ENCODE measurements at regions not wholly inside any gene's neighbourhood (a gene's known extent, or its start where the extent isn't known, plus 50 kb on each side); places are given as distances from the start of the nearest gene placed in this dataset.

DNA sequence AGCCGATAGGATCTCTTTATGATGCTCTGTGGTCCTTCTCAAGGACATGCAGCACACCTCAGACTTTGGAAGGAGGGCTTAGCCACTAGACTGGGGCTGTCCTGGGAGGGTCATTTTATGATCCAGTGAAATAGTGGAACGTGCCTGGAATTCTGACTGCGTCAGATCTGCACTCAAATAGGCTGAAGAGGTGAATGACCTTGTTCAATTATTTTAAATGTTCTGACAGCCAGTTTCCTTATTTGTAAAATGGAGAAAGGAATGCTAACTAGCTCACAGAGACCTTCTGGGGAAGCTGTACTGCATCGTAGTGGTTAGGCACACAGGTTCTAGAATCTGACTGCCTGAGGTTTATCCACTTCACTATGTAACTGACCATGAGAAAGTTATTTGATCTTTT, 587.5 kb downstream of the MAFB start:
- no peak overlapping the region for H3K9ac ChIP-seq (replicated peaks; ENCODE audit: extremely low read depth, insufficient read depth, low read length)
- no peaks in the 10 kb centered on the region for H3K9me3 ChIP-seq (replicated peaks; ENCODE audit: control insufficient read depth, insufficient read depth, low read length)
- DNase-seq (ENCODE audit: low read depth, low spot score): no peak
- BruUV-seq (replicated peaks): no TSS peak
- no peaks in the 10 kb centered on the region for H3K27me3 ChIP-seq (ENCODE audit: control insufficient read depth in 2 of 2, insufficient read depth in 2 of 2, low read length in 2 of 2)
- intact Hi-C loops (cut with micrococcal nuclease) (no loop called here), dilution Hi-C loops (cut with MboI; ENCODE audit: extremely low pct_ligation_motif_present, low sequenced_read_pairs) (no loop called here)
- no peak overlapping the region for H3K4me2 ChIP-seq (ENCODE audit: insufficient read depth, low read length)
- CTCF ChIA-PET: no interaction called here
- no peaks in the 10 kb centered on the region for H4K20me1 ChIP-seq (replicated peaks; ENCODE audit: control insufficient read depth, extremely low read depth, insufficient read depth, low read length)
- FAIRE-seq: no peak
- no peaks in the 10 kb centered on the region for H3K36me3 ChIP-seq (ENCODE audit: control insufficient read depth in 2 of 2, extremely low read depth in 1 of 2, insufficient read depth in 2 of 2, low read length in 2 of 2)
- no peaks in the 10 kb centered on the region for H3K9me1 ChIP-seq (replicated peaks; ENCODE audit: control insufficient read depth, extremely low read depth, insufficient read depth, low read length)
- H3K4me1 ChIP-seq (ENCODE audit: control insufficient read depth, extremely low read depth, insufficient read depth, low read length): no peaks in the 10 kb centered on the region
- TF ChIP-seq JUN (IDR thresholded peaks at IDR 0.05; ENCODE audit: borderline replicate concordance, insufficient read depth, insufficient read length, low read depth) (no peak), FOS (IDR thresholded peaks at IDR 0.05; ENCODE audit: borderline replicate concordance, insufficient read depth, low read length) (no peak), GATA2 (IDR thresholded peaks at IDR 0.05; ENCODE audit: insufficient read depth, insufficient read length, low read depth, low read length) (no peak), MYC (IDR thresholded peaks at IDR 0.05; ENCODE audit: low read depth, low read length) (no peak), POLR2AphosphoS5 (IDR thresholded peaks at IDR 0.05; ENCODE audit: insufficient read depth, low read depth, low read length) (no peak), EZH2 (IDR thresholded peaks at IDR 0.05; ENCODE audit: borderline replicate concordance, low read depth, low read length, severe bottlenecking) (no peak), POLR2A (IDR thresholded peaks at IDR 0.05; ENCODE audit: low read depth, low read length) (no peak)
- TF ChIP-seq, protein P1, sequence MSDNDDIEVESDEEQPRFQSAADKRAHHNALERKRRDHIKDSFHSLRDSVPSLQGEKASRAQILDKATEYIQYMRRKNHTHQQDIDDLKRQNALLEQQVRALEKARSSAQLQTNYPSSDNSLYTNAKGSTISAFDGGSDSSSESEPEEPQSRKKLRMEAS (IDR thresholded peaks at IDR 0.05; ENCODE audit: insufficient read depth, insufficient read length): no peak
- TF ChIP-seq, protein P2, sequence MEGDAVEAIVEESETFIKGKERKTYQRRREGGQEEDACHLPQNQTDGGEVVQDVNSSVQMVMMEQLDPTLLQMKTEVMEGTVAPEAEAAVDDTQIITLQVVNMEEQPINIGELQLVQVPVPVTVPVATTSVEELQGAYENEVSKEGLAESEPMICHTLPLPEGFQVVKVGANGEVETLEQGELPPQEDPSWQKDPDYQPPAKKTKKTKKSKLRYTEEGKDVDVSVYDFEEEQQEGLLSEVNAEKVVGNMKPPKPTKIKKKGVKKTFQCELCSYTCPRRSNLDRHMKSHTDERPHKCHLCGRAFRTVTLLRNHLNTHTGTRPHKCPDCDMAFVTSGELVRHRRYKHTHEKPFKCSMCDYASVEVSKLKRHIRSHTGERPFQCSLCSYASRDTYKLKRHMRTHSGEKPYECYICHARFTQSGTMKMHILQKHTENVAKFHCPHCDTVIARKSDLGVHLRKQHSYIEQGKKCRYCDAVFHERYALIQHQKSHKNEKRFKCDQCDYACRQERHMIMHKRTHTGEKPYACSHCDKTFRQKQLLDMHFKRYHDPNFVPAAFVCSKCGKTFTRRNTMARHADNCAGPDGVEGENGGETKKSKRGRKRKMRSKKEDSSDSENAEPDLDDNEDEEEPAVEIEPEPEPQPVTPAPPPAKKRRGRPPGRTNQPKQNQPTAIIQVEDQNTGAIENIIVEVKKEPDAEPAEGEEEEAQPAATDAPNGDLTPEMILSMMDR (IDR thresholded peaks at IDR 0.05; ENCODE audit: extremely low read depth in 1 of 2, insufficient read depth in 1 of 2, low read depth in 1 of 2, low read length in 2 of 2): no peak
- no peak overlapping the region for H2AFZ ChIP-seq (ENCODE audit: low read depth, low read length)
- no peak overlapping the region for H3K27ac ChIP-seq (ENCODE audit: insufficient read depth, low read depth, low read length)
- H3K79me2 ChIP-seq (ENCODE audit: control insufficient read depth, insufficient read depth, low read length): no peaks in the 10 kb centered on the region
- H3K4me3 ChIP-seq (replicated peaks in 1 of 3; ENCODE audit: insufficient read depth in 1 of 3, low read depth in 1 of 3, low read length in 3 of 3): no peak overlapping the region
- POLR2A ChIA-PET: no interaction called here
